ENCODE measurements at regions not wholly inside any gene's neighbourhood (a gene's known extent, or its start where the extent isn't known, plus 50 kb on each side); places are given as distances from the start of the nearest gene placed in this dataset.

DNA sequence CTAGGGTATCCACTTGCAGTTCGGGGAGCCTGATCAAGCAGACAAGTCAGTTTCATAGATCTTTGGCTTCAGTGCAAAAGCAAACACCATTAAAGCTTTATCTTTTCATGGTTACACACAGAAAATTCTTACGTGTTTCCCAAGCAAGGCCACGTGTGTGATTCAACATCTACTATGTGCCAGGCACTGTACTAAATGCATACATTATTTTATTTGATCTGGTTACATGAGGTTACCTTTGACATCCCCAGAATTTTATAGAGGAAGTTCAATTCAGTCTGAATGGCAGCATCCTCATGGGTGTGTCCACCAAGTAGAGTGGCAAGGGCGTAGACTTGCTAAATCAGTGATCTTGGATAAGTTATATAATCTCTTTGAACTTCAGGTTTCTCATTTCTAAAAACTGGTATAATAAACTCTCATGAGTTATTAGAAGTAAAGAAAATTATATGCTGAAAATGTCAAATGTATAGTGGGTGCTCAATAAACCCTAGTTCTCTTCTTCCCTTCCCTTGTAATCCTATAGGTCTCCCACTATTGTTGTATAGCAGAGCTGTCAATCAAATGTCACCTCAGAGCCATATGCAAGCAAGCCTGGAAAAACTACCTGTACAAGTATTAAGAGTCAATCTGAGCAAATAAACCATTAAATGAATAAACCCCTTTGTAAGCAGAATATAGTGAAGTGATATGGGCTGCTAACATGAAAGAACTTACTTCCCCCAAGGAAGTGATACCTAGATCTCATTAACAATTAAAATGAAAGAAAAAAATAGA is 50.3 kb upstream of the TMX1 start:
- H3K9me2 ChIP-seq (replicated peaks; ENCODE audit: insufficient read depth) = no peaks in the 10 kb centered on the region
- no peaks in the 10 kb centered on the region for H3K9me3 ChIP-seq (ENCODE audit: low read depth)
- H3K4me3 ChIP-seq = no peak overlapping the region
- H3K36me3 ChIP-seq (replicated peaks; ENCODE audit: insufficient read depth, low read depth) = no peaks in the 10 kb centered on the region
- no peak overlapping the region for H2AFZ ChIP-seq
- no peaks in the 10 kb centered on the region for H3K27me3 ChIP-seq
- H3K27ac ChIP-seq = no peak overlapping the region
- no peaks in the 10 kb centered on the region for H3K4me1 ChIP-seq (ENCODE audit: insufficient read depth)
- no peaks in the 10 kb centered on the region for H4K20me1 ChIP-seq (ENCODE audit: insufficient read depth, poor library complexity, severe bottlenecking)
- TF ChIP-seq EZH2 (IDR thresholded peaks at IDR 0.05; ENCODE audit: borderline replicate concordance) = no peak
- TF ChIP-seq EZH2phosphoT487 (IDR thresholded peaks at IDR 0.05; ENCODE audit: low read depth, severe bottlenecking, unreplicated experiment) = no peak
- no peak for TF ChIP-seq CTCF (IDR thresholded peaks at IDR 0.05; ENCODE audit: poor library complexity)
- no peaks in the 10 kb centered on the region for H3K79me2 ChIP-seq
- DNase-seq (ENCODE audit: low spot score) = no peak
- H3K4me2 ChIP-seq = no peak overlapping the region
- WGBS (ENCODE audit: low lambda C conversion rate, missing lambda C conversion rate) = 93% methylated on average over 4 of the region's 4 CpGs

Data from hepatocyte (in vitro differentiated cells).